H1 (cell line): ENCODE measurements at regions not wholly inside any gene's neighbourhood (a gene's known extent, or its start where the extent isn't known, plus 50 kb on each side); places are given as distances from the start of the nearest gene placed in this dataset.

Experiments
- CTCF ChIA-PET: fragments of 300-600 bp; sonication (Branson Sonifier 250); formaldehyde crosslinking; loops from one replicate; lab custom pipeline; 2021; ENCODE audit not compliant: partially characterized antibody; lab: Charles Lee
- POLR2A ChIA-PET: fragments of 300-600 bp; sonication (Branson Sonifier 250); formaldehyde crosslinking; loops from one replicate; lab custom pipeline; 2021; ENCODE audit warnings: inconsistent platforms; ENCODE audit not compliant: partially characterized antibody; lab: Charles Lee
- DNase-seq, 2 experiments: peaks; one replicate each; pipeline versions ENCODE4 v3.0.0 to v3.0.0-alpha.2; 2010 to 2022; ENCODE audit warnings: low spot score in 2 of 2, low read depth in 1 of 2, mixed read lengths in 1 of 2
- FAIRE-seq: peaks from 2 replicates; lab custom pipeline; 2011; peaks lifted over from hg19 to GRCh38; lab: Jason Lieb, UNC
- H2AFZ ChIP-seq: 2 replicates; pipeline ENCODE4 v1.8.1; 2012; ENCODE audit warnings: low read length, inconsistent platforms
- H2AK5ac ChIP-seq: 2 replicates; pipeline ENCODE4 v1.6.1; 2013; ENCODE audit warnings: low read depth, low read length
- H2BK120ac ChIP-seq: replicated peaks from 2 replicates; pipeline ENCODE3; 2013; ENCODE audit warnings: low read depth, low read length, inconsistent platforms
- H2BK12ac ChIP-seq: 2 replicates; pipeline ENCODE4 v1.6.1; 2013; ENCODE audit warnings: low read depth, low read length
- H2BK15ac ChIP-seq: 2 replicates; pipeline ENCODE4 v1.6.1; 2013; ENCODE audit warnings: low read length
- H2BK20ac ChIP-seq: 2 replicates; pipeline ENCODE4 v1.6.1; 2013; ENCODE audit warnings: low read length
- H2BK5ac ChIP-seq: 2 replicates; pipeline ENCODE4 v1.6.1; 2013; ENCODE audit warnings: low read depth, low read length
- H3K14ac ChIP-seq: 2 replicates; pipeline ENCODE4 v1.6.1; 2013; ENCODE audit warnings: inconsistent platforms; ENCODE audit not compliant: insufficient read length
- H3K18ac ChIP-seq: 2 replicates; pipeline ENCODE4 v1.6.1; 2013; ENCODE audit warnings: low read length; ENCODE audit errors: extremely low read depth
- H3K23ac ChIP-seq: 2 replicates; pipeline ENCODE4 v1.6.1; 2013; ENCODE audit warnings: inconsistent platforms; ENCODE audit not compliant: insufficient read length
- H3K23me2 ChIP-seq: 2 replicates; pipeline ENCODE4 v1.6.1; 2013; ENCODE audit warnings: low read depth, low read length
- H3K27ac ChIP-seq: 2 replicates; pipeline ENCODE4 v1.6.1; 2011; ENCODE audit warnings: low read depth, low read length, inconsistent platforms
- H3K27me3 ChIP-seq, 4 experiments: replicated peaks in 1 of 4; 1 replicate in 1 of 4; 2 replicates in 3 of 4; pipeline versions ENCODE4 v1.6.1 to v1.8.1; 2011 to 2013; ENCODE audit warnings: low read length in 3 of 4, mild to moderate bottlenecking in 3 of 4, inconsistent platforms in 2 of 4, mixed read lengths in 2 of 4, moderate library complexity in 1 of 4; ENCODE audit not compliant: control insufficient read depth in 3 of 4, insufficient read depth in 3 of 4; ENCODE audit errors: extremely low read depth in 1 of 4
- H3K36me3 ChIP-seq, 4 experiments: 2 replicates each; pipeline versions ENCODE4 v1.6.1 to v1.8.1; 2011 to 2013; ENCODE audit warnings: mild to moderate bottlenecking in 4 of 4, low read length in 3 of 4, moderate library complexity in 2 of 4, control low read depth in 1 of 4, inconsistent platforms in 1 of 4; ENCODE audit not compliant: insufficient read depth in 4 of 4, control insufficient read depth in 2 of 4
- H3K4ac ChIP-seq: replicated peaks from 2 replicates; pipeline ENCODE3; 2013; ENCODE audit warnings: low read length, low read depth, mixed read lengths, inconsistent platforms; ENCODE audit not compliant: insufficient read length
- H3K4me1 ChIP-seq, 4 experiments: replicated peaks in 1 of 4; 1 replicate in 1 of 4; 2 replicates in 3 of 4; pipeline versions ENCODE4 v1.6.1 to v1.8.1; 2011 to 2013; ENCODE audit warnings: low read length in 3 of 4, inconsistent platforms in 2 of 4, mixed read lengths in 1 of 4; ENCODE audit not compliant: insufficient read depth in 4 of 4, control insufficient read depth in 3 of 4
- H3K4me2 ChIP-seq, 2 experiments: 2 replicates each; pipeline versions ENCODE4 v1.6.1 to v1.8.1; 2011 to 2013; ENCODE audit warnings: low read depth in 2 of 2, low read length in 2 of 2, control low read depth in 1 of 2, inconsistent platforms in 1 of 2, mild to moderate bottlenecking in 1 of 2; ENCODE audit not compliant: insufficient read depth in 1 of 2
- H3K4me3 ChIP-seq, 4 experiments: fragments of 200-600, 300-600 bp in 1 of 4; sonication (generic), shearing (Covaris generic), sonication (Bioruptor Twin) in 1 of 4; 2 replicates each; pipeline versions ENCODE4 v1.5.1 to v1.8.1; 2011 to 2016; ENCODE audit warnings: low read length in 4 of 4, low read depth in 3 of 4, control low read depth in 2 of 4, inconsistent platforms in 2 of 4, mild to moderate bottlenecking in 2 of 4, mixed read lengths in 1 of 4, moderate library complexity in 1 of 4; ENCODE audit not compliant: insufficient read depth in 2 of 4; ENCODE audit errors: extremely low read depth in 1 of 4
- H3K56ac ChIP-seq: replicated peaks from 2 replicates; pipeline ENCODE3; 2013; ENCODE audit warnings: low read depth, mild to moderate bottlenecking, mixed read lengths, low read length, inconsistent platforms; ENCODE audit not compliant: insufficient read length
- H3K79me1 ChIP-seq: 2 replicates; pipeline ENCODE4 v1.6.1; 2013; ENCODE audit warnings: low read depth, low read length, control low read depth
- H3K79me2 ChIP-seq, 2 experiments: 2 replicates each; pipeline versions ENCODE4 v1.6.1 to v1.8.1; 2012 to 2013; ENCODE audit warnings: low read length in 2 of 2, mild to moderate bottlenecking in 2 of 2, inconsistent platforms in 1 of 2; ENCODE audit not compliant: insufficient read depth in 2 of 2, control insufficient read depth in 1 of 2
- H3K9ac ChIP-seq, 4 experiments: replicated peaks in 1 of 4; 1 replicate in 1 of 4; 2 replicates in 3 of 4; pipeline versions ENCODE4 v1.6.1 to v1.8.1; 2011 to 2013; ENCODE audit warnings: low read depth in 3 of 4, low read length in 3 of 4, control low read depth in 2 of 4, mild to moderate bottlenecking in 2 of 4, moderate library complexity in 2 of 4, inconsistent platforms in 1 of 4; ENCODE audit errors: extremely low read depth in 1 of 4
- H3K9me3 ChIP-seq, 2 experiments: 2 replicates each; pipeline versions ENCODE4 v1.6.1 to v1.8.1; 2012 to 2013; ENCODE audit warnings: mild to moderate bottlenecking in 2 of 2, moderate library complexity in 2 of 2, control low read depth in 1 of 2, inconsistent platforms in 1 of 2, low read depth in 1 of 2, low read length in 1 of 2, mixed read lengths in 1 of 2; ENCODE audit not compliant: insufficient read depth in 2 of 2
- H4K20me1 ChIP-seq, 2 experiments: replicated peaks in 1 of 2; 2 replicates each; pipeline versions ENCODE3 to v1.8.1; 2011 to 2013; ENCODE audit warnings: inconsistent platforms in 2 of 2, low read length in 2 of 2, mild to moderate bottlenecking in 1 of 2; ENCODE audit not compliant: insufficient read depth in 2 of 2, control insufficient read depth in 1 of 2
- H4K5ac ChIP-seq: 2 replicates; pipeline ENCODE4 v1.6.1; 2013; ENCODE audit warnings: low read length, low read depth, mixed read lengths, inconsistent platforms; ENCODE audit not compliant: insufficient read length
- H4K8ac ChIP-seq: 2 replicates; pipeline ENCODE4 v1.8.0; 2013; ENCODE audit warnings: mild to moderate bottlenecking, moderate library complexity, low read length, inconsistent platforms; ENCODE audit not compliant: insufficient read depth; ENCODE audit errors: extremely low read depth
- H4K91ac ChIP-seq: replicated peaks from 2 replicates; pipeline ENCODE3; 2013; ENCODE audit warnings: low read length, mixed read lengths, inconsistent platforms; ENCODE audit not compliant: insufficient read length
- ATF3 ChIP-seq: IDR thresholded peaks from 2 replicates; pipeline ENCODE4 v1.6.1; 2011; ENCODE audit warnings: low read depth, mild to moderate bottlenecking, low read length; ENCODE audit not compliant: insufficient read depth
- CEBPB ChIP-seq: IDR thresholded peaks from 2 replicates; pipeline ENCODE4 v1.6.1; 2012; ENCODE audit warnings: low read depth, low read length
- FOSL1 ChIP-seq: IDR thresholded peaks from 2 replicates; pipeline ENCODE4 v1.6.1; 2011; ENCODE audit warnings: mild to moderate bottlenecking, low read depth, low read length, moderate library complexity; ENCODE audit not compliant: insufficient read depth
- KDM5A ChIP-seq: fragments of 200-600 bp; IDR thresholded peaks from 2 replicates; pipeline ENCODE4 v1.7.1; 2012; ENCODE audit warnings: mild to moderate bottlenecking, low read length, inconsistent platforms, mixed read lengths
- POU5F1 ChIP-seq: IDR thresholded peaks from 2 replicates; pipeline ENCODE4 v1.6.1; 2011; ENCODE audit warnings: low read depth, mild to moderate bottlenecking, low read length, moderate library complexity
- WGBS, 2 experiments: shearing (Covaris generic) in 1 of 2; methylation state at CpG; one replicate each; pipeline versions ENCODE4 v1.1.6 to v1.1.7; 2013 to 2015; ENCODE audit warnings: low lambda C conversion rate in 2 of 2, mixed read lengths in 2 of 2, inconsistent platforms in 1 of 2, low coverage in 1 of 2, missing lambda C conversion rate in 1 of 2; ENCODE audit not compliant: insufficient replicate concordance in 2 of 2, insufficient coverage in 1 of 2, insufficient read length in 1 of 2; ENCODE audit errors: extremely low coverage in 1 of 2, missing lambda C conversion rate in 1 of 2; 5-methylcytosine and 5-hydroxymethylcytosine counted together
- TF ChIP-seq, protein P1 (sequence below): IDR thresholded peaks from 2 replicates; pipeline ENCODE4 v1.6.1; 2011; ENCODE audit warnings: low read length, improper control_type of control experiment

DNA sequence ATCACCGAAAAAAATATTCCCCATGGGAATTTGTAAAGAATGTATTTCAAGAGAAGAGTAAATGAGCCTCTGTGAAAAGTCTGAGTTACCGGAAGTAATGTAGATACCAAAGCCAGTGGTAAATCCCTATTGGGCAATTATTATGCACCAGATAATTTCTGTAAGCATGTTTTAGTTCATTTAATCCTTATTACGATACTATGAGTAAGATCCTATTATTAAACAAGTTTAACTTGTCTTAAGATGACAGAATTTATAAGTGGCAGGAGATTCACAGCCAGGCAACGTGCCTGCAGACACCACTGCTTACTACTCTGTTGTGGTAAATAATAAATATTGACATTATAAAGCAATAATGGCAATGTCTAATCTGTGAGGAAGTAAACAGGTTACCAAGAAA lies 280.8 kb upstream of the RGPD4 start:
- no peaks in the 10 kb centered on the region for H3K36me3 ChIP-seq
- no peak overlapping the region for H3K23ac ChIP-seq
- H2BK15ac ChIP-seq = no peak overlapping the region
- no peak overlapping the region for H3K18ac ChIP-seq
- H3K14ac ChIP-seq = no peak overlapping the region
- no peak overlapping the region for H3K56ac ChIP-seq
- peaks cover 0 to 3% (median 0%) of the 10 kb centered on the region in 4 experiments; a peak in 1 of 7 replicates for H3K4me1 ChIP-seq
- H3K9me3 ChIP-seq = no peaks in the 10 kb centered on the region
- H4K91ac ChIP-seq = no peak overlapping the region
- no peak overlapping the region for H2BK12ac ChIP-seq
- no peak overlapping the region for H3K4me3 ChIP-seq
- no peak for TF ChIP-seq POU5F1
- TF ChIP-seq FOSL1 = no peak
- TF ChIP-seq CEBPB = no peak
- TF ChIP-seq, protein P1, sequence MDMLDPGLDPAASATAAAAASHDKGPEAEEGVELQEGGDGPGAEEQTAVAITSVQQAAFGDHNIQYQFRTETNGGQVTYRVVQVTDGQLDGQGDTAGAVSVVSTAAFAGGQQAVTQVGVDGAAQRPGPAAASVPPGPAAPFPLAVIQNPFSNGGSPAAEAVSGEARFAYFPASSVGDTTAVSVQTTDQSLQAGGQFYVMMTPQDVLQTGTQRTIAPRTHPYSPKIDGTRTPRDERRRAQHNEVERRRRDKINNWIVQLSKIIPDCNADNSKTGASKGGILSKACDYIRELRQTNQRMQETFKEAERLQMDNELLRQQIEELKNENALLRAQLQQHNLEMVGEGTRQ = no peak
- TF ChIP-seq ATF3 = no peak
- no peak for TF ChIP-seq KDM5A
- TF ChIP-seq, all 59 proteins: peak for 0
- H4K20me1 ChIP-seq = no peaks in the 10 kb centered on the region
- H3K79me1 ChIP-seq = no peaks in the 10 kb centered on the region
- H3K4me2 ChIP-seq = no peak overlapping the region
- H3K4ac ChIP-seq = no peak overlapping the region
- CTCF ChIA-PET = no interaction called here
- FAIRE-seq (no peak), DNase-seq (no peak)
- POLR2A ChIA-PET = no interaction called here
- H3K79me2 ChIP-seq = no peaks in the 10 kb centered on the region
- H2AK5ac ChIP-seq = no peak overlapping the region
- no peak overlapping the region for H3K9ac ChIP-seq
- H4K8ac ChIP-seq = no peak overlapping the region
- no peak overlapping the region for H2BK120ac ChIP-seq
- WGBS, 2 experiments = 90% methylated on average over 4 of the region's 4 CpGs; no CpG with 5 or more reads in 1 of the 2 experiments
- H4K5ac ChIP-seq = no peak overlapping the region
- H3K27me3 ChIP-seq = no peaks in the 10 kb centered on the region
- H3K27ac ChIP-seq = no peak overlapping the region
- H2BK5ac ChIP-seq = no peak overlapping the region
- no peak overlapping the region for H2BK20ac ChIP-seq
- no peak overlapping the region for H2AFZ ChIP-seq
- no peaks in the 10 kb centered on the region for H3K23me2 ChIP-seq
